ENCODE measurements at regions not wholly inside any gene's neighbourhood (a gene's known extent, or its start where the extent isn't known, plus 50 kb on each side); places are given as distances from the start of the nearest gene placed in this dataset.

- Mint-ChIP-seq H3K9me3 (no peaks in the 10 kb centered on the region), H3K36me3 (ENCODE audit: low read depth) (no peaks in the 10 kb centered on the region), H3K4me1 (ENCODE audit: low read depth) (no peaks in the 10 kb centered on the region), H3K4me3 (no peak overlapping the region), H3K27ac (no peak overlapping the region), H3K27me3 (ENCODE audit: insufficient read depth) (no peaks in the 10 kb centered on the region)
- intact Hi-C loops (cut with micrococcal nuclease): no loop called here
- DNase-seq (ENCODE audit: low spot score): no peak
Measured at GRCh38 chr12:83473408-83474095, 786.8 kb downstream of the TMTC2 start.

- no peak overlapping the region for H3K4me3 Mint-ChIP-seq
- DNase-seq (ENCODE audit: low spot score): no peak
- H3K9me3 Mint-ChIP-seq: no peaks in the 10 kb centered on the region
- H3K27me3 Mint-ChIP-seq (ENCODE audit: insufficient read depth): no peaks in the 10 kb centered on the region
- no peaks in the 10 kb centered on the region for H3K36me3 Mint-ChIP-seq (ENCODE audit: low read depth)
- intact Hi-C loops (cut with micrococcal nuclease): no loop called here
- H3K27ac Mint-ChIP-seq: no peak overlapping the region
- H3K4me1 Mint-ChIP-seq (ENCODE audit: low read depth): no peaks in the 10 kb centered on the region
Measured at GRCh38 chr12:83472772-83473171, 786.1 kb downstream of the TMTC2 start.

- H3K9me3 Mint-ChIP-seq: no peaks in the 10 kb centered on the region
- H3K4me1 Mint-ChIP-seq (ENCODE audit: low read depth): no peaks in the 10 kb centered on the region
- no peaks in the 10 kb centered on the region for H3K36me3 Mint-ChIP-seq (ENCODE audit: low read depth)
- no peak for DNase-seq (ENCODE audit: low spot score)
- intact Hi-C loops (cut with micrococcal nuclease): no loop called here
- H3K27ac Mint-ChIP-seq: no peak overlapping the region
- H3K27me3 Mint-ChIP-seq (ENCODE audit: insufficient read depth): no peaks in the 10 kb centered on the region
- no peak overlapping the region for H3K4me3 Mint-ChIP-seq
Measured at GRCh38 chr12:83472350-83472749, 785.6 kb downstream of the TMTC2 start.

GRCh38 chr12:83471341-83471740 lies 784.6 kb downstream of the TMTC2 start:
- intact Hi-C loops (cut with micrococcal nuclease): no loop called here
- H3K36me3 Mint-ChIP-seq (ENCODE audit: low read depth): no peaks in the 10 kb centered on the region
- no peaks in the 10 kb centered on the region for H3K4me1 Mint-ChIP-seq (ENCODE audit: low read depth)
- H3K27ac Mint-ChIP-seq: no peak overlapping the region
- H3K27me3 Mint-ChIP-seq (ENCODE audit: insufficient read depth): no peaks in the 10 kb centered on the region
- H3K9me3 Mint-ChIP-seq: no peaks in the 10 kb centered on the region
- no peak overlapping the region for H3K4me3 Mint-ChIP-seq
- no peak for DNase-seq (ENCODE audit: low spot score)

- intact Hi-C loops (cut with micrococcal nuclease): no loop called here
- no peak overlapping the region for H3K4me3 Mint-ChIP-seq
- no peaks in the 10 kb centered on the region for H3K36me3 Mint-ChIP-seq (ENCODE audit: low read depth)
Measured at GRCh38 chr12:83470749-83471148, 784.0 kb downstream of the TMTC2 start.

GRCh38 chr12:83468988-83469908 lies 782.5 kb downstream of the TMTC2 start:
- H3K27me3 Mint-ChIP-seq (ENCODE audit: insufficient read depth): no peaks in the 10 kb centered on the region
- intact Hi-C loops (cut with micrococcal nuclease): no loop called here
- DNase-seq (ENCODE audit: low spot score): no peak
- no peaks in the 10 kb centered on the region for H3K4me1 Mint-ChIP-seq (ENCODE audit: low read depth)
- H3K4me3 Mint-ChIP-seq: no peak overlapping the region
- H3K9me3 Mint-ChIP-seq: no peaks in the 10 kb centered on the region
- no peak overlapping the region for H3K27ac Mint-ChIP-seq
- H3K36me3 Mint-ChIP-seq (ENCODE audit: low read depth): no peaks in the 10 kb centered on the region

More at GRCh38 chr12:83470749-83471148, 784.0 kb downstream of the TMTC2 start:
- H3K9me3 Mint-ChIP-seq: no peaks in the 10 kb centered on the region
- H3K27me3 Mint-ChIP-seq (ENCODE audit: insufficient read depth): no peaks in the 10 kb centered on the region
- no peak for DNase-seq (ENCODE audit: low spot score)
- H3K4me1 Mint-ChIP-seq (ENCODE audit: low read depth): no peaks in the 10 kb centered on the region
- no peak overlapping the region for H3K27ac Mint-ChIP-seq

GRCh38 chr12:83465632-83466031 lies 778.9 kb downstream of the TMTC2 start:
- DNase-seq (ENCODE audit: low spot score): no peak
- Mint-ChIP-seq H3K36me3 (ENCODE audit: low read depth) (no peaks in the 10 kb centered on the region), H3K27ac (no peak overlapping the region), H3K9me3 (no peaks in the 10 kb centered on the region), H3K4me1 (ENCODE audit: low read depth) (no peaks in the 10 kb centered on the region), H3K27me3 (ENCODE audit: insufficient read depth) (no peaks in the 10 kb centered on the region), H3K4me3 (no peak overlapping the region)
- intact Hi-C loops (cut with micrococcal nuclease): no loop called here

- Mint-ChIP-seq H3K27ac (no peak overlapping the region), H3K36me3 (ENCODE audit: low read depth) (no peaks in the 10 kb centered on the region), H3K9me3 (no peaks in the 10 kb centered on the region), H3K27me3 (ENCODE audit: insufficient read depth) (no peaks in the 10 kb centered on the region), H3K4me3 (no peak overlapping the region), H3K4me1 (ENCODE audit: low read depth) (no peaks in the 10 kb centered on the region)
- DNase-seq (ENCODE audit: low spot score): no peak
- intact Hi-C loops (cut with micrococcal nuclease): no loop called here
Measured at GRCh38 chr12:83462419-83462818, 775.7 kb downstream of the TMTC2 start.

- intact Hi-C loops (cut with micrococcal nuclease): no loop called here
- Mint-ChIP-seq H3K27ac (no peak overlapping the region), H3K4me3 (no peak overlapping the region), H3K4me1 (ENCODE audit: low read depth) (no peaks in the 10 kb centered on the region), H3K27me3 (ENCODE audit: insufficient read depth) (no peaks in the 10 kb centered on the region), H3K9me3 (no peaks in the 10 kb centered on the region), H3K36me3 (ENCODE audit: low read depth) (no peaks in the 10 kb centered on the region)
- no peak for DNase-seq (ENCODE audit: low spot score)
Measured at GRCh38 chr12:83461336-83461935, 774.7 kb downstream of the TMTC2 start.

- intact Hi-C loops (cut with micrococcal nuclease): no loop called here
- no peaks in the 10 kb centered on the region for H3K36me3 Mint-ChIP-seq (ENCODE audit: low read depth)
Measured at GRCh38 chr12:83451189-83451588, 764.5 kb downstream of the TMTC2 start.

GRCh38 chr12:83434600-83434999 lies 747.9 kb downstream of the TMTC2 start:
- H3K36me3 Mint-ChIP-seq (ENCODE audit: low read depth): no peaks in the 10 kb centered on the region
- intact Hi-C loops (cut with micrococcal nuclease): no loop called here
- DNase-seq (ENCODE audit: low spot score): no peak
- H3K9me3 Mint-ChIP-seq: peaks cover 18% of the 10 kb centered on the region
- no peak overlapping the region for H3K4me3 Mint-ChIP-seq
- no peak overlapping the region for H3K27ac Mint-ChIP-seq
- H3K4me1 Mint-ChIP-seq (ENCODE audit: low read depth): no peaks in the 10 kb centered on the region
- H3K27me3 Mint-ChIP-seq (ENCODE audit: insufficient read depth): no peaks in the 10 kb centered on the region

More at GRCh38 chr12:83451189-83451588, 764.5 kb downstream of the TMTC2 start:
- Mint-ChIP-seq H3K9me3 (no peaks in the 10 kb centered on the region), H3K27me3 (ENCODE audit: insufficient read depth) (no peaks in the 10 kb centered on the region), H3K27ac (no peak overlapping the region), H3K4me1 (ENCODE audit: low read depth) (no peaks in the 10 kb centered on the region), H3K4me3 (no peak overlapping the region)
- no peak for DNase-seq (ENCODE audit: low spot score)

- Mint-ChIP-seq H3K4me3 (no peak overlapping the region), H3K36me3 (ENCODE audit: low read depth) (no peaks in the 10 kb centered on the region), H3K9me3 (peaks cover 30% of the 10 kb centered on the region), H3K27me3 (ENCODE audit: insufficient read depth) (no peaks in the 10 kb centered on the region), H3K27ac (no peak overlapping the region), H3K4me1 (ENCODE audit: low read depth) (no peaks in the 10 kb centered on the region)
- no peak for DNase-seq (ENCODE audit: low spot score)
- intact Hi-C loops (cut with micrococcal nuclease): no loop called here
Measured at GRCh38 chr12:83432176-83432719, 745.5 kb downstream of the TMTC2 start.

All from activated T-helper 1 cell treated with anti-CD3 and anti-CD28 coated beads, Interleukin-12 subunit alpha, Interleukin-12 subunit beta, Interleukin-2, Interleukin-4 antibody, amounts not matched to agents 30 ng/mL and 10 ng/mL and 1 ng/mL, durations not matched to agents 14 hours and 24 hours and 36 hours (primary cell).